GM19351 (cell line): ENCODE measurements at regions not wholly inside any gene's neighbourhood (a gene's known extent, or its start where the extent isn't known, plus 50 kb on each side); places are given as distances from the start of the nearest gene placed in this dataset.
"Not testable (repeated sequence)": the region's sequence is repeated elsewhere in the genome, so short reads cannot be mapped to it uniquely, and the experiment has no call there.

ENCODE experiments used
- ATAC-seq: cut with Tn5 transposase; IDR thresholded peaks from one replicate; pipeline ENCODE4 v1.9.1; 2021; ENCODE audit warnings: mild to moderate bottlenecking, moderate library complexity; ENCODE audit not compliant: unreplicated experiment

DNA sequence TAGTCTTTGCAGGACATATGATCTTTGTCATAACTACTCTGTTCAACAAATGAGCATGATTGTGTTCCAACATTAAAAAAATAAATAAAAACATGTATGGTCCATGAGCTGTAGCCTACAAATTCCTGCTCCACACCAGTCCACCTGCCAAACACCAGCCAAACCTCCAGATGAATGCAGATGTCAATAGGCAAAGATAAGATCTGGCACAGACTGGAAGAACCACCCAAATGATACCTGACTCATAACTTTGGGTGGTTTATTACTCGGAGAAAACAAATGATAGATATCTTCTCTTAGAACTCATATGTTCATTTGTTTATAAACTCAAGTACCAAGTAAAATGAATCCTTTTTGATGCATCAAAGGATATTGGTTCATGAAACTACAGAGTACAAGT is 425.1 kb downstream of the GBA3 start:
- no peak for ATAC-seq

DNA sequence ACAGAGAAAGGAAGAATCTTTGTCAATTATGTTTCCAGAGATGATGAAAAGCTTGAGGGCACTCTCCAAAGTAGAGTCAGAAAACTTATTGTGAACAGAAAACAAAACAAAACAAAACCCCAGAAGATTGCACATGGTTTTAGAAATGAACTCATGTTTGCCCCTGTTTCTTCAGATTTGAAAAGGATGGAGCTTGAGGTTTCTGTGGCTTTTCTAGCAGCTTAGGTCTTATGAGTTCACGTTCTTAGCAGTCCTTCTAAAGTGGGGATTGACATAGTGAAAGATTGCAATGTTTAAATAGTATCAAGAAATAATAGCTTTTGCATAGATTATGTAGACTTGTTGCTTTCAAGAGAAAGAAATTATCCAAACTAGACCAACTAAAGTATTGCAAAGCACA is 421.8 kb downstream of the GBA3 start:
- ATAC-seq, result no peak

DNA sequence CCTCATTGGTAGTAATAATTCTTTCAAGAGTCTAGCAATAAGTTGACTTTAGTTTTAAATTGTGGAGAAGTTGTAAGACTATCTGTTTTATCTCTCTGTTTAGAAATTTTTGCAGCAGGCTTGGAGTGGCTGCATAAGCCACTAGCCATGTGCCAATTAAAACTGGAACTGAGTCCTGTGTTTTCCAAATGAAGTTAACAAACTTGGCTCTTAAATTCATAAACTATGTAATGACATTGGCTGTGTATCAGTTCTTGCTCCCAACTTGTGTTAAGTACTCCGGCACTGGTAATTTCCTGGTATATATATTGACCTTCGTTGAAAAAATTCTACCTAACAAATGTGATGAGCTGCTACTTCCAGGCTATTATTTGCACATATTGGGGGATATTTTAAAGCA is 420.4 kb downstream of the GBA3 start:
- ATAC-seq, result no peak

DNA sequence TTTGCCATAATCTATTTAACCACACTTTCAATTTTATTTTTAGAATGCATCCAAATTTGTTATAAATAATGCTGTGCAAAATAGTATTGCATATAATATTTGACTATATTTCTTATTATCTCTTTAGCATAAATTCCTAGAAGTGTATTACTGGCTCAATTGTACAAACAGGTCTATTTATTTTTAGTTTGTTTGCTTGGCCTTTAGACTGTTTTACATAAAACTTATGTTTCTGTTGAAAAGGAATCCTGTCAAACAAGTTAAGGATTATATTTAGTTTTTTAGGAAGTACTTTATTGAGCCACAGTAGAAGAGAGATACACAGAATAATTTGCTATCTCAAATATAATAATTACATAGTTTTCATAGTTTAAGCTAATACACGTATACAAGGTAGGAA is 413.8 kb downstream of the GBA3 start:
- ATAC-seq, result no peak

DNA sequence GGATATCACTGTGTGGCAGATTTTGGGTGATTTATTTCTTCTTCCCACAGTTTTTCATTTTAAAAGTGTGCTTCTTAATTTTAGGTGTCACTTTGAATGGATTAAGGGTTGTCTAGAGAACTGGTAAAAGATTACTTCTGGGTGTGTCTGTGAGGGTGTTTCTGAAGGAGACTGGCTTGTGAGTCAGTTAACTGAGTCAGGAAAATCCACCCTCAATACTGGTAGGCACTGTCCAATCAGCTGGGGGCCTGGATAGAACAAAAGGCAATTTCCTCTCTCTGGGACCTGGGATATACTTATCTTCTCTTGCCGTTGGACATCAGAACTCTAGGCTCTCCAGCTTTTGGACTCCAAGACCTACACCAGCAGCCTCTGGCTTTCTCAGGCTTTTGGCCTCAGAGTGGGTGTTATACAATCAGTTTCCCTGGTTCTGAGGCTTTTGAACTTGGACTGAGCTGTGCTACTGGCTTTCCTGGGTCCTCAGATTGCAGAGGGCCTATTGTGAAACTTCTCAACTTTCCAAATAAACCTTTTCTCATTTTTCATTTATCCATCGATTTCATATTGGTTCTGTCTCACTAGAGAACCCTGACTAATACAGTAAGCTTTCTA is 413.1 kb downstream of the GBA3 start:
- no peak for ATAC-seq

DNA sequence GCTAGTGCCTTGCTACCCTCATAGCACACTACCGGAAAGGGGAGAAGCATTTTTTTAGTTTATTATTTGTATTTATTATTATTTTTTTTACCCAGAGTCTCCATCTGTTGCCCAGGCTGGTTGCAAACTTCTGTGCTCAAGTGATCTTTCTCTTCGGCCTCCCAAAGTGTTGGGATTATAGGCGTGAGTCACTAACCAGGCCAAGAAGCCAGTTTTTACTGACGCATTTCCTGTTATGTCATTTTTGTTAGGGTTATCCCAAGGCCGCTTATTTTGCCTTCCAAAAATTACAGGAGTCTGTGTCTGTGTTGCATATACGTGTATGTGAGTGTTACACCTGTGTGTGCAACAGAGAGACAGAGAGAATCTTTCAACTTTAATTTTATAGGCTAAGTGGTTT is 404.5 kb downstream of the GBA3 start:
- no peak for ATAC-seq

DNA sequence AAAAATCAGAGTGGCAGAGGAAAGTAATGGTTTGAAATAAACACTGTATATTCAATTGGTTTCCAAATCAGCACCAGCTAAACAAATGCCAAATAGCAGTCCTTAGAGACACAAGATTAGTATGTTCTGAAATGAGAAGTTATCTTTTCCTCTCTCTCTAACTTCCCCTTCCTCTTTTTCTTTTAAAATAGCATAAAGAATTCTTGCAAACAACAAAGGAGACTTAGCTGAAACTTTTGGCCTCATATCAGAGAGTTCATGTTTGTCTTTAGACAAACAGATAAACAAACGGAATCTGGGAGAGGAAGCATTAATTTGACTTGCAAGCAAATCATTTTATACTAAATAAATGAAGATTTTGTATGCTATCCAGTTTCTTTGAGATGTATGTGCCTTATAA is 399.0 kb downstream of the GBA3 start:
- no peak for ATAC-seq

DNA sequence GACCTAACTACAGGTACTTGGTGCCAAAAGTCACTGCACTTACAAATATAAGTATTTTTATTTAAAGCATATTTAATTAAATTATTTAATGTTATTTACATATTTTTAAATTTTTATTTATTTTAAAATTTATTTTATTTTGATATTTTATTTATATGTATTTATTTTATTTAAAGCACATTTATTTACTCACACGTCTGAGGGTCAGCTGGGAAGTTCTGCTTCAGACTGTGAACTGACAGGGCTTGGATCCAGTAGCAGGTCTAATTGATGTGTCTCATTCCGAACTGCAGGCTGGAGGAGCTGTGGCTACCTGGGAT is 392.5 kb downstream of the GBA3 start:
- ATAC-seq, result no peak

DNA sequence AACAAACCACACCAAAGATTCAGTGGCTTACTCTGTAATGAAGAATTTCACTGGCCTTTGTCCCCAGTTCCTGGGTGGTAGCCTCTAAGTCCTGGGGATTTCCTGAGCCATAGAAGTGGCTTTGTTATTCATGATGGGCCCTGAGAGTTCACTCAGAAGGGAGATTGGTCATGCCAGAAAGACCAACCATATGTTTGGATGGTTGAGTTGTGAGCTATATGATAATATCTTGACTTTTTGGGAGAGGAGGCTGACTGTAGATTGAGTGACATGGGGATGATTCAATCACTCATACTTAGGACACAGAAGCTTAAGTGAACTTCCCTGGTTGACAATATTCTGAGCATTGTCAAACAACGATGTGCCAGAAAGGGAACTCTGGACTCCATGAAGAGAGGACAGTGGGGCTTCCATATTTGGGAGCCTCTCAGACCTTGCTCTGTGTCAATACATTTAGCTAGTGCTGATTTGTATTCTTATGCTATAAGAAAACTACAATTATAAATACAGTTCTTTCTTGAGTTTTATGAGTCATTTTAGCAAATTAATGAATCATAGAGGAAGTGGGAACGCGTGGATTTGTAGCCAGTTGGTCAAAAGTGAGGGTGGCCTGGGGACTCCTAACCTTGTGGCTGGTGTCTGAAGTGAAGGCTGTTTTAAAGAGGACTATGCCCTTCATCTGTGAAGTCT is 392.0 kb downstream of the GBA3 start:
- ATAC-seq, result no peak

DNA sequence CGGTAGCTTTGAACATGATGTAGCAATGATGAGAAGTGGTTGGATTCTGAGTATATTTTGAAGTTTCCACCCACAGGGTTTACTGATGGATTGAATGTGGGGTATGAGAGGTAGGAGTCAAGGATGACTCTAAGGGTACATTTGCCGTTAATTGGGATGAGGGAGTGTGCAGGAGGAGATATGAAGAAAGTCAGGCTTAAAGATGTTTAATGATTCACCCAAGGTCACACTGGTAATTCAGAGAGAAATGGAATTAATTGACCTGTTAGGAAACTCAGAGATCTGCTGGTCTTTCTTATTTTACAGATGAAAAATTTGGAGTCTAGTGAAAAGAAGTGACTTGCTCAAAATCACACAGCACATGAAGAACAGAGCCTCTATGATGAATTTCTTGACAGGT is 390.7 kb downstream of the GBA3 start:
- no peak for ATAC-seq

DNA sequence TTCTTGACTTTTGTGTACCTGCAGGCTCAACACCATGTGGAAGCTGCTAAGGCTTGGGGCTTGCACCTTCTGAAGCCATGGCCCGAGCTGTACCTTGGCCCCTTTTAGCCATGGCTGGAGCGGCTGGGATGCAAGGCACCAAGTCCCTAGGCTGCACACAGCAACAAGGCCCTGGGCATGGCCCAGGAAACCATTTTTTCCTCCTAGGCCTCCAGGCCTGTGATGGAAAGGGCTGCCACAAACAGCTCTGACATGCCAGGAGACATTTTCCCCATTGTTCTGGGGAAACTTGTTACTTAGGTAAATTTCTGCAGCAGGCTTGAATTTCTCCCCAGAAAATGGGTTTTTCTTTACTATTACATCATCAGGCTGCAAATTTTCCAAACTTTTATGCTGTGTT is 387.4 kb downstream of the GBA3 start:
- not testable (repeated sequence) for ATAC-seq

DNA sequence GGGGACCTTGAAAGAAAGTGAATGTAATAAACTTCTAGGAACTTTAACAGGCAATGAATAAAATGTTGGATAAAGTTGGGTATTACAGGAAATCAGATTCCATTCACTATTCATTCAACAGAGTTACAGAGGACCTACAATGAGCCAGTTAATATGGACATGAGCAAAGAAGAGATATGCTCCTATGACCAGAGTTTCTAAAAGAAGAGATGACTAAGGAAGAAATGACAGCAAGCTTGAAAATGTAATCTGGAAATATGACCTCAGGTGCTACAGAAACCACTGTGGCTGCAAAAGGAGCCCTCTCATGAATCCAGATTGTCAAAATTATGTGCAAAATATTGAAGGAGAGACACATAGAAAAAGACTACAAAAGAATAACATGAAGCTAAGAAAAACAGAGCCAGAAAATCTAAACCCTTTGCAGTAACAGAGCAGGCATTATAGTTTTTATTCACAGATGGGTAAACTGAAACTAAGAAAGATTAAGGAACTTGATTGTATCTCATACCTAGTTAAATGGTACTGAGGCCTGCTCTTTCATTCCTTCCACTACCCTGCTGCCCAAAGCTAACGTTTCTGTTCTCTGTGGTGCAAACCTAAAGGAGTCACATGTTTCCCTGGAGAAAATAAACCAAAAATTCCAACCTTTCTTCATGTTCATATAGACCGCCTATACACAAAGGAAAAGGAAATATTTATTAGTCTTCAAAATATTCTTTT is 378.3 kb downstream of the GBA3 start:
- no peak for ATAC-seq

DNA sequence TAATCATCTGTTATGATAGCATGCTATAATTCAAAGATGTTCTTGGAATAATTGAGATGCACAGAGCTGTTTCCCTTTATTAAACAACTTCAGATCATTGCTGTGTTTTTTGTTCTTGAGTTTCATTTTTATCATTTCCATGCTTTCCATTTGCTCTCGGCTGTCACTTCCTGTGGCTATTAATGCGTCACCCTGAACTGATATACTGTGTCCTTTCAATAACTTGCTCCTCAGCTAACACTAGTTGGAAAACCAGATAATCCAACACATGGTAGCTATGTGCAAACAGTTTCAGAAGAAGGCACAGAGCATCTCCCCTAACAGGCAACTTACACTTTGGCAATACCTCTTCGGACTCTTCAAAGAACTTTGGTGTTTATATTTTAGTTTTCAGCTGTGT is 376.0 kb downstream of the GBA3 start:
- ATAC-seq, result no peak

DNA sequence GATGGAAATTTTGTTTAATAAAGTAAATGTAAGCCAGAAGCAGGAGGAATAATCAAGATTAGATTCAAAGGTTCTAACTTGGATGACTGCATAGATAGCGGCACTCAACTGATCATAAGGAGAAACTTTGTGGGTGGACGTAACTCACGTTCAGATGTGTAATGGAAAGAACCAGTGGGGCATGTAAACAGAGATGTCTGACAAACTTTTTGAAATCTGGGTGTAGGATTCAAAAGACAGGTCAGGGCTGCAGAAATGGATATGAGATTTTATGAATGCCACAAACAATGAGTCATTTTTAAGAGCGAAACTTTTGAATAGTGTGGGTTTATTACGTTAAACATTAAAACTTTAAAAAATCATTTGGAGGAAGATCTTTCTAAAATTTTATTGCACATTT is 375.6 kb downstream of the GBA3 start:
- ATAC-seq, result no peak

DNA sequence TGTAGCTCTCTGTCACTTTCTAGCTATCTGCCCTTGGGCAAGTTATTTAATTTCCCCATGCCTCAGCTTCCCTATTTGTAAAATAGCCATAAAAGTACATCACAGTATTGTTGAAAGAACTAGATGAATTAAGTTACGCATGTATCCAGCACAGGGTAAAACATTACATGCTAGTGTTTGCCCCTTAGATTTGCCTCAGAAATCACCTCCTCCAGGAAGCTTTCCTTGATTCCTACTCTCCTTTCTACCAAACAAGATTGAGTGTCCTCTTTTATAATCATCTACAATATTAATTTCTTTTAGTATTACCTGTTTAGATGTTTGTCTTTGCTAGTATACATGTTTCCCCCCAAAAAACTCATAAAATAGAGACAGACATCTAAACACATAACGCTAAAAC is 369.5 kb downstream of the GBA3 start:
- no peak for ATAC-seq

DNA sequence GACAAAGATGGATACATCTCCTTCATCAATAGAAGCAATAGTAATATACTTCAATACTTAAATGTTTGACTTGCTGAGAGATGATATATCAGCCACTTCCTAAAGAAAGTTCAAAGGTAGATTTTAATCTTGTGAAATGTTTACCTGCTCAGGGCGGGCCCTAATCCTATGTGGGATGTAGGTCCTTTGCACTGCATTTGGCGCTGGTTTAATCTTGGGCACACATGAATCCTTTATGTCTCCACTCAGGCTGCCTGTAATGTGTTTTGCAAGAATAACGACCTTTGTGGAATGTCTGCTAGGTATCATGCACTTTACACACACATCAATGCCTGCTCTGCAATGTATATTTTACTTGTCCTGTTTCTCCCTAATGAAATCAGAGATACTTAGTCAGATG is 368.7 kb downstream of the GBA3 start:
- no peak for ATAC-seq

DNA sequence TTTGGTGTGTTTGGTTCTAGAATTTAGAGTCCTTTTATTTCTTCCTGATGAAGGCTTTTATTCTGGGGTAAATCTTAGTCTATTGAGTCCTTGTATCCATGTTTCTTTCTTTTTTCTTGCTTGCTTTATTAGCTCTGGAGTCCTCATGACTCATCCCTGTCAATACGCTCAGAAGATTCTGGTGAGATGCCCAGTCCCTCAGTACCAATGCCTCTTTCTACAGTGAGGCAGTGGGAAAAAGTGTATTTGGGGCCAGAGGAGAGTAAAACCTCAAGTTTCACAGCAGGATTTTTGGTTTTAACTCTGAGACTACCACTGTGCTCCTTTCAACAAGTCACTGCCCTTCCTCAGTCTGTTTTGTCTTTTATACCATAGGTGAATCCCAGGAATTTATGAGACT is 368.0 kb downstream of the GBA3 start:
- no peak for ATAC-seq

DNA sequence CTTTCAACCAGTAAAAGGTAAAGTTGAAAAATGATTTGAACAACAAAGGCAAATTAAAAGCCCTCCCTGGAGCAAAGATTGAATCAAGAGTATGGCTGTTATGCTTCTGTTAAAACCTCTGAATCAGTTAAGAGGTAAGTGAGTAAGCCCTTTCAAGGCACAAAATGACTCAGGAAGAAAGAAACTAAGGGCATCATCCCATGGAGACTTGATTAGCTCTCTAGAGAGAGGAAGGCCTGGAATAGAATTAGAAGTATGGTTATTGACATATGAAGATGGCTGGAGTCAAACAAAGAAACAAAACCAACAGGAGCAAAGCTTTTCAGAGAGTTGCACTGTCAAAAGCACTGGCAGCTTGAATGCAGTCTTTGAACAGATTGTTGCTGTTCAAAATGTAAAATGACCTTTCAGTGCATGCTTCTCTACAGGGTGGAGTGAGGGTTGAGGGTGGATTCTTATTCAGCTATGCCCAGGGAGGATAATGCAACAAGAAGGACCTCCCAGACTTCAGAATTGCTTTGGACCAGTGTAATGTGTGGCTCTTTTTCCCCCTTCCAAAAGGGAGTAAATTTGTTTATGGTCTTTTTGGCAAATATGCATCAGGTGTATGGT is 365.5 kb downstream of the GBA3 start:
- no peak for ATAC-seq

DNA sequence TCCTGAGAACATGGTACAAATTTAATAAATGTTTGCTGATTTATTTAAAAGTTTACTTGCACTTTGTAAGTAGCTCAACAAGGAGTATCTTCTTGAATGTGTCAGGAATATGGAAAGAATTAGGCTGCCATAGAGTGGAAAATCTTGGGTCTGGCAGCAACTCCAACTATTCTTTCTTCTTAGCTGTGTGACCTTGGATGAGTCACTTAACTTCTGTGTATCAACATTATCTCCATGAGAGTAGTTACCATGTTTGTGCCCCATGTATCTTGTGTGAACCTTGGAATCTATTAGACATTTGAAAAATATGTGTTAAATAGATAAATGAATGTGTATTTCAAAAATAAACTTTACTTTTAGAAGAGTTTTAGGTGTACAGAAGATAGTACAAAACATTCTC is 348.8 kb downstream of the GBA3 start:
- no peak for ATAC-seq

DNA sequence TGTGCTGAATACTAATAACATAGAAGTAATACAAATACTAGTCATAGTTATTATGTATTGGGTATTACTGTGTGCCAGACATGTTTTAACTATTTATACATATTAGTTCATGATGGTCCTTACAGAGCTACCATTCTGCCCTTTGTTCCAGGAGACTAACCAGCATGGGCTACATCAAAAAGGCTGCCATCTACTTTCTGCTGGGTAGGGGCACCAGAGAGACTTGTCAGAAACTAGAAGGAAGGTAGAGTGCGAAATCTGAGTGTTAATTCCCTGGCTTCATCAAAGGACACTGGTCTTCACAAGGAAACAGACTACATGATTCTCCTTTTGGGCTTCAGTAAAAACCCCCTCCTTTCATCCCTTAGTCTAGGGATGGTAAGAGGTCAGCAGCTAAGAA is 347.8 kb downstream of the GBA3 start:
- ATAC-seq, result no peak

DNA sequence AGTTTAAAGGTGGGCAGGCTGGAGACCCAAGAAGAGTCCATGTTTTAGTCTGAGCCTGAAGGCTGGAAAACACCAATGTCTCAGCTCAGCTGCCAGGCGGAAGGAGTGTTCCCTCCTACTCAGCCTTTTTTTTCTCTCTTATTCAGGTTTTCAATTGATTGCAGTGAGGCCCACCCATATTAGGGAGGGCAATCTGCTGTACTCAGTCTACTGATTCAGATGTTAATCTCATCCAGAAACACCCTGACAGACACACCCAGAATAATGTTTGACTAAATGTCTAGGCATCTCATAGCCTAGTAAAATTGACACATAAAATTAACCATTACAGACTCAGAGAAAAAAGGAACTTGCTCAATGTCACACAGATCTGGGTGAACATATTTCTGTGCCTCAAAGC is 347.1 kb downstream of the GBA3 start:
- no peak for ATAC-seq
